GM23248 (cell line): ENCODE measurements at regions not wholly inside any gene's neighbourhood (a gene's known extent, or its start where the extent isn't known, plus 50 kb on each side); places are given as distances from the start of the nearest gene placed in this dataset.

Experiments
- EZH2 ChIP-seq: fragments of 200-600 bp; sonication (generic); IDR thresholded peaks from 2 replicates; pipeline ENCODE4 v1.6.1; 2018; ENCODE audit warnings: antibody characterized with exemption, mild to moderate bottlenecking; ENCODE audit not compliant: insufficient read depth, poor library complexity, severe bottlenecking
- EZH2phosphoT487 ChIP-seq: fragments of 200-600 bp; sonication (generic); IDR thresholded peaks from 2 replicates; pipeline ENCODE4 v1.6.1; 2018; ENCODE audit warnings: antibody characterized with exemption, moderate library complexity, mild to moderate bottlenecking, low read depth; ENCODE audit not compliant: insufficient read depth

DNA sequence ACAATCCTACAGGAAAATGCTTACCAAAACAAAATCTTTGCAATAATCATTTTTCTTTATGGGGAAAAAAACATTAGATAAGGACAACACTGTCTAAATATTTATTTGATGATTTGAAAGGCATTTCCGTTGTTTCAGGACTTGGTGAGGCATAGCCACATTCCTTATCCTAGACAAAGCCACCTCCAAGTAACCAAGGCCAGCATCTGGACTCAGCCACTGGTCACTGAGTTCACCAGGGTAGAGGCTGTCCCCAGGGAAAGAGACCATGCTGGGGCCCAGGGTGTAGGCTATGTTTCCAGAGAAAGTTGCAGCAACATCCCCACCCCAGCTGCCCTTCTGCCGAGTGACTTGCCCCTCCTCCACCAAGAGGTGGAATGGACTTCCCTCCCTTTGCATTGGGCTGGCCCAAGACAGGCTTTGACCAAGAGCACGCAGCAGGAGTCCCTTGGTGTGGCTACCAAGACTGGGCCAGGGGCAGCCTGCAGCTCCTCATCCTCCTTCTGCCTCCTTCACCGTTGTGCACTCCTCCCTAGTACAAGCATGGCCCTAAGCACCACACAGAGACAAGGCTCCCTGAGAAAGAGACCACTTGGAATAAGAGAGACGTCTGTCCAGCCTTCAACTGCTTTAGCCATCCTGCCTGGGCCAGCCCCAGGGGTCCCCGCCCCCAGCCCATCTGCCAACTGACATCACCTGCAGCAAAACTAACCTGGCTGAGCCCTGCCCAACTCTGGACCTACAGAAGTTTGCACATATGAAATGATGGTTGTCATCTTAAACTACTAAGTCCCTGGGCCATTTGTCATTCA lies 68.1 kb upstream of the SPIN1 start:
- no peak for TF ChIP-seq EZH2phosphoT487
- no peak for TF ChIP-seq EZH2
